ENCODE measurements at regions not wholly inside any gene's neighbourhood (a gene's known extent, or its start where the extent isn't known, plus 50 kb on each side); places are given as distances from the start of the nearest gene placed in this dataset.
"Not testable (repeated sequence)": the region's sequence is repeated elsewhere in the genome, so short reads cannot be mapped to it uniquely, and the experiment has no call there.

GRCh38 chr2:201568217-201568820 lies 75.0 kb downstream of the TMEM237 start:
- DNase-seq (ENCODE audit: low read depth, low spot score), result no peak

- DNase-seq (ENCODE audit: low read depth, low spot score), result no peak
Observed at GRCh38 chr2:201559067-201559710, 84.1 kb downstream of the TMEM237 start.

GRCh38 chr2:201558665-201559064 lies 84.6 kb downstream of the TMEM237 start:
- DNase-seq (ENCODE audit: low read depth, low spot score), result no peak

GRCh38 chr2:201558232-201558631 lies 85.1 kb downstream of the TMEM237 start:
- DNase-seq (ENCODE audit: low read depth, low spot score), result no peak

- no peak for DNase-seq (ENCODE audit: low read depth, low spot score)
Observed at GRCh38 chr2:201551901-201552300, 91.4 kb downstream of the TMEM237 start.

- no peak for DNase-seq (ENCODE audit: low read depth, low spot score)
Observed at GRCh38 chr2:201546576-201546975, 95.0 kb downstream of the STRADB start.

GRCh38 chr2:201542291-201542690 lies 90.8 kb downstream of the STRADB start:
- DNase-seq (ENCODE audit: low read depth, low spot score), result no peak

- DNase-seq (ENCODE audit: low read depth, low spot score), result not testable (repeated sequence)
Observed at GRCh38 chr2:201539271-201539670, 87.7 kb downstream of the STRADB start.

GRCh38 chr2:201538025-201538424 lies 86.5 kb downstream of the STRADB start:
- no peak for DNase-seq (ENCODE audit: low read depth, low spot score)

- no peak for DNase-seq (ENCODE audit: low read depth, low spot score)
Observed at GRCh38 chr2:201536754-201537153, 85.2 kb downstream of the STRADB start.

- DNase-seq (ENCODE audit: low read depth, low spot score), result no peak
Observed at GRCh38 chr2:201536046-201536445, 84.5 kb downstream of the STRADB start.

- DNase-seq (ENCODE audit: low read depth, low spot score), result peak; percentile 71
Observed at GRCh38 chr2:201532686-201533304, 81.3 kb downstream of the STRADB start.
